ENCODE measurements at regions not wholly inside any gene's neighbourhood (a gene's known extent, or its start where the extent isn't known, plus 50 kb on each side); places are given as distances from the start of the nearest gene placed in this dataset.
"Not testable (repeated sequence)": the region's sequence is repeated elsewhere in the genome, so short reads cannot be mapped to it uniquely, and the experiment has no call there.

GRCh38 chr7:120052884-120053382, 220.0 kb upstream of the KCND2 start:
- Histone ChIP-seq H3K27ac (ENCODE audit: low read length) (no peak overlapping the region), H3K4me1 (ENCODE audit: control insufficient read depth, insufficient read depth, low read length) (no peaks in the 10 kb centered on the region), H3K27me3 (ENCODE audit: control insufficient read depth, insufficient read depth, low read length) (no peaks in the 10 kb centered on the region), H3K4me3 (ENCODE audit: low read length) (no peak overlapping the region), H3K9me3 (ENCODE audit: control insufficient read depth, low read depth, low read length) (no peaks in the 10 kb centered on the region), H3K36me3 (ENCODE audit: control insufficient read depth, insufficient read depth, low read length) (no peaks in the 10 kb centered on the region)
- no CpG with 5 or more reads among the region's 9 CpGs for WGBS (ENCODE audit: insufficient coverage, low lambda C conversion rate)
- DNase-seq = peak in 1 of 2 donors; percentile 2

GRCh38 chr7:120053390-120053961, 219.5 kb upstream of the KCND2 start:
- DNase-seq = no peak
- H3K4me1 ChIP-seq (ENCODE audit: control insufficient read depth, insufficient read depth, low read length) = no peaks in the 10 kb centered on the region
- no peak overlapping the region for H3K27ac ChIP-seq (ENCODE audit: low read length)
- no peaks in the 10 kb centered on the region for H3K27me3 ChIP-seq (ENCODE audit: control insufficient read depth, insufficient read depth, low read length)
- H3K4me3 ChIP-seq (ENCODE audit: low read length) = no peak overlapping the region
- no peaks in the 10 kb centered on the region for H3K9me3 ChIP-seq (ENCODE audit: control insufficient read depth, low read depth, low read length)
- WGBS (ENCODE audit: insufficient coverage, low lambda C conversion rate) = no CpG with 5 or more reads among the region's 5 CpGs
- H3K36me3 ChIP-seq (ENCODE audit: control insufficient read depth, insufficient read depth, low read length) = no peaks in the 10 kb centered on the region

DNA sequence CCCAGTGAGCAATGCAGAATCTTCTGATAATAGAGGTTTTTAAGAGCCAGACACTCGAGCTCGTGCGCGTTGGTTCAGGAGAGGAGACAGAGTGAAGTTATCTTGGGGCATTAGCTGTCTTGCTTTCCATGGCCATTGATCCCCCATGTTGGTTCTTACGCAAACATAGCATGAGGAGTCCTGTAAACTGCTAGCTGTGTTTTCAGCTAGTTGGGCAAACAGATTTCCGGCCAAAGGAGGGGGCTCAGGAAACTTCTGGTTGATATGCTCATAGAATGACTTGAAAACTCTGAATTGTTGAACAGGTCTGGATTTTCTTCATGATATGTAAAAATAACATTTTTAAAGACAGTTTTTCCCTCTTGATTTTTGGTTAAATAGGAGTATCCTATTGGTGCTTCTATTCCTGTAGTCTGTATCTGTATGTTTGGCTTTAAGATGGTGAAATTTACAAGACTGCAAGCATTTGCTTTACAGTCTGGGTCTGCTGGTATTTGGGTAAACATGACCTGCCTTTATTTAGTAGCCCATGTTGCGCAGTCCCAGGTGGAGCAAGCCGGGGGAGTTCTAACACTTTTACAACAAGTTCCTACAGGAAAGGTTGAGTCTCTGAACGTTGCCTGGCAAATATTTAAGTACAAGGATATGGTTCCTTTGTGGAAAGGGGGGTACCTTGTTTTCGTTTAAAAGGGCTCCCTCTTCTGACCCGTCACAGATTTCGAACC, 218.4 kb upstream of the KCND2 start:
- H3K4me3 ChIP-seq (ENCODE audit: low read length) = no peak overlapping the region
- WGBS (ENCODE audit: insufficient coverage, low lambda C conversion rate) = no CpG with 5 or more reads among the region's 12 CpGs
- no peaks in the 10 kb centered on the region for H3K4me1 ChIP-seq (ENCODE audit: control insufficient read depth, insufficient read depth, low read length)
- H3K27me3 ChIP-seq (ENCODE audit: control insufficient read depth, insufficient read depth, low read length) = no peaks in the 10 kb centered on the region
- no peak for DNase-seq
- no peaks in the 10 kb centered on the region for H3K9me3 ChIP-seq (ENCODE audit: control insufficient read depth, low read depth, low read length)
- H3K36me3 ChIP-seq (ENCODE audit: control insufficient read depth, insufficient read depth, low read length) = no peaks in the 10 kb centered on the region
- H3K27ac ChIP-seq (ENCODE audit: low read length) = no peak overlapping the region

- Histone ChIP-seq H3K27ac (ENCODE audit: low read length) (no peak overlapping the region), H3K27me3 (ENCODE audit: control insufficient read depth, insufficient read depth, low read length) (no peaks in the 10 kb centered on the region), H3K4me1 (ENCODE audit: control insufficient read depth, insufficient read depth, low read length) (no peaks in the 10 kb centered on the region), H3K4me3 (ENCODE audit: low read length) (no peak overlapping the region), H3K9me3 (ENCODE audit: control insufficient read depth, low read depth, low read length) (no peaks in the 10 kb centered on the region), H3K36me3 (ENCODE audit: control insufficient read depth, insufficient read depth, low read length) (no peaks in the 10 kb centered on the region)
- DNase-seq = no peak
- WGBS (ENCODE audit: insufficient coverage, low lambda C conversion rate) = no CpG with 5 or more reads among the region's 4 CpGs
Observed at GRCh38 chr7:120055300-120055699, 217.7 kb upstream of the KCND2 start.

DNA sequence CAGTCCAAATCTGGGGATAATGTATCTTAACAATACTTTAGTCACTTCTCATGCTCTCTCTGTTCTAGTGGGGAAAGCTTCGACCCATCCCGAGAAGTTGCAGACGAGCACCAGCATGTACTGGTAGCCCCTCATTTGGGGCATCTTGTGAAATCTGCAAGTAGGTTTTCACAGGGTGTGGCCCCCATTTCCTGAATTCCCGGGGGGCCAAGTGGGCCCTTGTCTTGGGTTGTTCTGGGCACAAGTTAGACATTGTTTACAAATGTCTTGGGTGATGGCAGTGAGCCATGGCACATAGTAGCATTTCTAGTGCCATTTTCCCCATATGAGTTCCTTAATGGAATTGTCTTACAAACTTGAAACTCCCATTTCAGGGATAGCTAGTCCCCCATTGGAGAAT, 216.7 kb upstream of the KCND2 start:
- Histone ChIP-seq H3K4me3 (ENCODE audit: low read length) (no peak overlapping the region), H3K27ac (ENCODE audit: low read length) (no peak overlapping the region), H3K27me3 (ENCODE audit: control insufficient read depth, insufficient read depth, low read length) (no peaks in the 10 kb centered on the region), H3K4me1 (ENCODE audit: control insufficient read depth, insufficient read depth, low read length) (no peaks in the 10 kb centered on the region), H3K36me3 (ENCODE audit: control insufficient read depth, insufficient read depth, low read length) (no peaks in the 10 kb centered on the region), H3K9me3 (ENCODE audit: control insufficient read depth, low read depth, low read length) (no peaks in the 10 kb centered on the region)
- DNase-seq = no peak
- no CpG with 5 or more reads among the region's 4 CpGs for WGBS (ENCODE audit: insufficient coverage, low lambda C conversion rate)

DNA sequence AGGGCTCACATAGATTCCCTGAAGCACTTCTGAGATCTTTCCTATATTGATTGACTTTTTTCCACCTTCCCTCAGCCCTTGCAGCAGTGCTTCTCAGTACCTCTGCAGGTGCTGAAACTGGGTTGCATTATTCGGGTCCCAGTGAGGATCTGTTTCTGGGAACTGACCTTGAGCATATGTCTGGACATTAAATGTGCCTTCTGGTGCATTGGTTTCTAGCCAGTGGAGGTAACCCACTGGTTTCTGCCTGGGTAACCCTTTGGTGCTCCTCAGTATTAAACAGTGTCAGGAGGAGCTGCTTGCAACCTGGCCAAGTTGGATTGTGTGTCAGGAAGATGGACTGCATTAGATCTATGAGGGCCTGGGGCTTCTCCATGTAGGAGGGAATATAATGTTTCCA, 213.3 kb upstream of the KCND2 start:
- WGBS (ENCODE audit: insufficient coverage, low lambda C conversion rate) = no CpG with 5 or more reads among the region's 1 CpG
- Histone ChIP-seq H3K4me3 (ENCODE audit: low read length) (no peak overlapping the region), H3K27me3 (ENCODE audit: control insufficient read depth, insufficient read depth, low read length) (no peaks in the 10 kb centered on the region), H3K36me3 (ENCODE audit: control insufficient read depth, insufficient read depth, low read length) (no peaks in the 10 kb centered on the region), H3K27ac (ENCODE audit: low read length) (no peak overlapping the region), H3K9me3 (ENCODE audit: control insufficient read depth, low read depth, low read length) (no peaks in the 10 kb centered on the region), H3K4me1 (ENCODE audit: control insufficient read depth, insufficient read depth, low read length) (no peaks in the 10 kb centered on the region)
- DNase-seq = no peak

DNA sequence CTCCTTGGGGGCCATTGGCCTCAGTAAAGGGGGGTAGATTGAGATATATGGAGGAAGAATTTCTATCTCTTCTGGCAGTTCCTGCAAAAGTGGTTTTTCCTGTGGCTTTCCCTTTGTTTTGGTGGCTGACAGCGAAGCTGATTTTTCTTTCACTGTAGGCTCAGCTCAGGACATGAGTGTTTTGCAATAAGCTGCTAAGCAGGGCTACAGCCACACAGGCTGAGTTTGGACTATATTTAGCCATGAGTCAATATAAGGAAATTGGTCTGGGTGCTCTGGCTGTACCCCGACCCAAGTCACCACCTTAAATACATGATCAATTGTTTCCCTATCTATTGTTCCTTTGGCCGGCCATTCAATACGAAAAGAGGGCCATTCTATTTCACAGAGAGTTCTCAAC, 212.7 kb upstream of the KCND2 start:
- Histone ChIP-seq H3K36me3 (ENCODE audit: control insufficient read depth, insufficient read depth, low read length) (no peaks in the 10 kb centered on the region), H3K9me3 (ENCODE audit: control insufficient read depth, low read depth, low read length) (no peaks in the 10 kb centered on the region), H3K4me1 (ENCODE audit: control insufficient read depth, insufficient read depth, low read length) (no peaks in the 10 kb centered on the region), H3K27me3 (ENCODE audit: control insufficient read depth, insufficient read depth, low read length) (no peaks in the 10 kb centered on the region), H3K4me3 (ENCODE audit: low read length) (no peak overlapping the region), H3K27ac (ENCODE audit: low read length) (no peak overlapping the region)
- no CpG with 5 or more reads among the region's 4 CpGs for WGBS (ENCODE audit: insufficient coverage, low lambda C conversion rate)
- DNase-seq = no peak

DNA sequence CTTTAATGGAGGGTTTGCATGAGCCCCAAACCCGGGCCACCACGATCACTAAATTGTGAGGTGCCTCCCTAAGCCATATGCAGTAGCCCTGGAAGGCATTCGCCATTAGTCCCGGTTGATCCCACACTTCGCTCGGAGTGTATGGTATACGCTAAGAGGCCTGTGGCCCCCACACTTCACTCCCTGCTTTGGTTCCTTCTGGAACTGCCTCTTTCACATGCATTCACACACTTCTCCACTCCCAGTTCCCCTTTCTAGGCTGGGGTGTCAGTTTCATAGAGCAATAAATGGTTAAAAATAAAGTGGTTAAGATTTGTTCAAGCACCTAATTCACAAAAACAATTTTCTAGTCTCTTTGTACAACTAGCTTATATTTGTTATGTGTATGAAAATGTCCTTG, 212.1 kb upstream of the KCND2 start:
- H3K27me3 ChIP-seq (ENCODE audit: control insufficient read depth, insufficient read depth, low read length) = no peaks in the 10 kb centered on the region
- no peak overlapping the region for H3K4me3 ChIP-seq (ENCODE audit: low read length)
- H3K9me3 ChIP-seq (ENCODE audit: control insufficient read depth, low read depth, low read length) = no peaks in the 10 kb centered on the region
- H3K4me1 ChIP-seq (ENCODE audit: control insufficient read depth, insufficient read depth, low read length) = no peaks in the 10 kb centered on the region
- no peak overlapping the region for H3K27ac ChIP-seq (ENCODE audit: low read length)
- WGBS (ENCODE audit: insufficient coverage, low lambda C conversion rate) = no CpG with 5 or more reads among the region's 7 CpGs
- DNase-seq = no peak
- no peaks in the 10 kb centered on the region for H3K36me3 ChIP-seq (ENCODE audit: control insufficient read depth, insufficient read depth, low read length)

DNA sequence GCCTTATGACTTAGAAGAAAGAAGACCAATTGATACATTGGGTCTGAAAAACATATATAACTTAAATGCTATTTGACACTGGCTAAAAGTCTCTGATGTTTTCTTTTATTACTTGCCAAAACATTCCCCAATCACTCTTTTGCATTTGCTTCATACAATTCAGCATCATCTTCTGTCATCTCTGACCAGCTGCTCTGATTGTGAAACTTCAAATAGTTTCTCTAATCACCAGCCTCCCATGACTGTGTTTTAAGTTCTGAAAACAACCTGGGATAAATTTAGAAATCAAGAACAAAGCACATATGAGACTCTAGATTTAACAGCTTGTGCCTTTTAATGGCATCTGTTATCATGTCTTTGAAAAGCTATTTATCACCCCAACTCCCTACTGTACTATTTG, 208.4 kb upstream of the KCND2 start:
- no peak overlapping the region for H3K4me3 ChIP-seq (ENCODE audit: low read length)
- H3K9me3 ChIP-seq (ENCODE audit: control insufficient read depth, low read depth, low read length) = no peaks in the 10 kb centered on the region
- H3K36me3 ChIP-seq (ENCODE audit: control insufficient read depth, insufficient read depth, low read length) = no peaks in the 10 kb centered on the region
- no peak for DNase-seq
- H3K4me1 ChIP-seq (ENCODE audit: control insufficient read depth, insufficient read depth, low read length) = no peaks in the 10 kb centered on the region
- no peak overlapping the region for H3K27ac ChIP-seq (ENCODE audit: low read length)
- H3K27me3 ChIP-seq (ENCODE audit: control insufficient read depth, insufficient read depth, low read length) = no peaks in the 10 kb centered on the region

DNA sequence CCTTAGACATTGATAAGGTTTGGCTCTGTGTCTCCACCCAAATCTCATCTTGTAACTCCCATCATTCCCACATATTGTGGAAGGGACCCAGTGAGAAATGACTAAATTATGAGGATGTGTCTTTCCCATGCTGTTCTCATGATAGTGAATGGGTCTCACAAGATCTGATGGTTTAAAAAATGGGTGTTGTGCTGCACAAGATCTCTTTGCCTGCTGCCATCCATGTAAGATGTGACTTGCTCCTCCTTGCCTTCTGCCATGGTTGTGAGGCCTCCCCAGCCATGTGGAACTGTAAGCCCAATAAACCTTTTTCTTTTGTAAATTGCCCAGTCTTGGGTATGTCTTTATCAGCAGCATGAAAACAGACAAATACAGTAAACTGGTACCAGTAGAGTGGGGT, 206.1 kb upstream of the KCND2 start:
- H3K27me3 ChIP-seq (ENCODE audit: control insufficient read depth, insufficient read depth, low read length); H3K36me3 ChIP-seq (ENCODE audit: control insufficient read depth, insufficient read depth, low read length); H3K4me1 ChIP-seq (ENCODE audit: control insufficient read depth, insufficient read depth, low read length); H3K4me3 ChIP-seq (ENCODE audit: low read length); H3K27ac ChIP-seq (ENCODE audit: low read length); DNase-seq; H3K9me3 ChIP-seq (ENCODE audit: control insufficient read depth, low read depth, low read length): not testable (repeated sequence)

DNA sequence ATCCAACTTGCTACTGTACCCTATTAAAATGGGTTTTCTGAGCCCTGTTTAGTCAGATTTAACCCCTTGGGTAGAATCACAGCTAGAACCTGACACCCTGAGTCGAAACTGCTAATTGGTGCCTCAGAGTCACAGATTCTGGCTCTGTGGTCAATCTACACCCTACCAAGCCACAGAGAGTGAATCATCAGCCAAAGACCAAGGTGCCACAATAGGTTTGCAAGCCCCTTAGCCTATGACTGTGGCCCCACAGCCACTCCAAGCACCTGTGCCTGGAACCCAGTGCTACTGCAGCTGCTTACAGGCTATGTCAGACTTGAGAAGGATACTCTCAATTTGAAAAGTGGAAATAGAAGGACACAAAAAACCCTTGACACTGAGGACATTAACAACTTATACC, 202.8 kb upstream of the KCND2 start:
- Histone ChIP-seq H3K4me3 (ENCODE audit: low read length) (no peak overlapping the region), H3K27ac (ENCODE audit: low read length) (no peak overlapping the region), H3K4me1 (ENCODE audit: control insufficient read depth, insufficient read depth, low read length) (no peaks in the 10 kb centered on the region), H3K36me3 (ENCODE audit: control insufficient read depth, insufficient read depth, low read length) (no peaks in the 10 kb centered on the region), H3K9me3 (ENCODE audit: control insufficient read depth, low read depth, low read length) (no peaks in the 10 kb centered on the region), H3K27me3 (ENCODE audit: control insufficient read depth, insufficient read depth, low read length) (no peaks in the 10 kb centered on the region)
- WGBS (ENCODE audit: insufficient coverage, low lambda C conversion rate) = no CpG with 5 or more reads among the region's 1 CpG
- no peak for DNase-seq

Measured in large intestine (tissue), 3 donors.